ENCODE measurements at regions not wholly inside any gene's neighbourhood (a gene's known extent, or its start where the extent isn't known, plus 50 kb on each side); places are given as distances from the start of the nearest gene placed in this dataset.
"Not testable (repeated sequence)": the region's sequence is repeated elsewhere in the genome, so short reads cannot be mapped to it uniquely, and the experiment has no call there.

DNA sequence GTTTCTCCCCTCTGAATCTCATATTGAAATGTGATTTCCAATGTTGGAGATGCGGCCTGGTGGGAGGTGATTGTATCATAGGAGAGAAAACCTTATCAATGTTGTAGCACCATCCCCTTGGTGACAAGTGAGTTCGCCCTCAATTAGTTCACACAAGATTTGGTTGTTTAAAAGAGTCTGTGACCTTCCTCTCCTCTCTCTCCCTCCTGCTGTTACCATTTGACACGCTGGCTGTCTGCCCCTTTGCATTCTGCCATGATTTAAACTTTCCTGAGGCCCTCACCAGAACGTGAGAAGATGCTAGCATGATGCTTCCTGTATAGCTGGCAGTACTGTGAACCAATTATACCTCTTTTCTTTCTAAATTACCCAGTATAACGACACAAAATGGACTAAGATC is 730.9 kb upstream of the PRMT6 start:
- H3K4me3 ChIP-seq (ENCODE audit: low read length): no peak overlapping the region
- H3K36me3 ChIP-seq (ENCODE audit: control insufficient read depth, insufficient read depth, low read length): no peaks in the 10 kb centered on the region
- no peaks in the 10 kb centered on the region for H3K27me3 ChIP-seq (ENCODE audit: control insufficient read depth, insufficient read depth, low read length)
- no peak overlapping the region for H3K27ac ChIP-seq (ENCODE audit: low read length)
- H3K4me1 ChIP-seq (ENCODE audit: control insufficient read depth, insufficient read depth, low read length): no peaks in the 10 kb centered on the region
- DNase-seq: no peak
- peaks cover 2% of the 10 kb centered on the region for H3K9me3 ChIP-seq (ENCODE audit: control insufficient read depth, low read depth, low read length)
- WGBS (ENCODE audit: insufficient coverage, low lambda C conversion rate): no CpG with 5 or more reads among the region's 5 CpGs

- no peak for DNase-seq
- H3K27ac ChIP-seq (ENCODE audit: low read length): no peak overlapping the region
- no peak overlapping the region for H3K4me3 ChIP-seq (ENCODE audit: low read length)
- WGBS (ENCODE audit: insufficient coverage, low lambda C conversion rate): 33% methylated on average over 1 of the region's 4 CpGs
- H3K9me3 ChIP-seq (ENCODE audit: control insufficient read depth, low read depth, low read length): peaks cover 4% of the 10 kb centered on the region
- no peaks in the 10 kb centered on the region for H3K4me1 ChIP-seq (ENCODE audit: control insufficient read depth, insufficient read depth, low read length)
- H3K36me3 ChIP-seq (ENCODE audit: control insufficient read depth, insufficient read depth, low read length): no peaks in the 10 kb centered on the region
- no peaks in the 10 kb centered on the region for H3K27me3 ChIP-seq (ENCODE audit: control insufficient read depth, insufficient read depth, low read length)
Measured at GRCh38 chr1:106344494-106344893, 712.0 kb upstream of the PRMT6 start.

GRCh38 chr1:106360252-106360651 is 696.2 kb upstream of the PRMT6 start:
- no peak for DNase-seq
- Histone ChIP-seq H3K4me3 (ENCODE audit: low read length) (no peak overlapping the region), H3K4me1 (ENCODE audit: control insufficient read depth, insufficient read depth, low read length) (no peaks in the 10 kb centered on the region), H3K9me3 (ENCODE audit: control insufficient read depth, low read depth, low read length) (no peaks in the 10 kb centered on the region), H3K27me3 (ENCODE audit: control insufficient read depth, insufficient read depth, low read length) (no peaks in the 10 kb centered on the region), H3K27ac (ENCODE audit: low read length) (no peak overlapping the region), H3K36me3 (ENCODE audit: control insufficient read depth, insufficient read depth, low read length) (no peaks in the 10 kb centered on the region)
- 100% methylated on average over 1 of the region's 2 CpGs for WGBS (ENCODE audit: insufficient coverage, low lambda C conversion rate)

DNA sequence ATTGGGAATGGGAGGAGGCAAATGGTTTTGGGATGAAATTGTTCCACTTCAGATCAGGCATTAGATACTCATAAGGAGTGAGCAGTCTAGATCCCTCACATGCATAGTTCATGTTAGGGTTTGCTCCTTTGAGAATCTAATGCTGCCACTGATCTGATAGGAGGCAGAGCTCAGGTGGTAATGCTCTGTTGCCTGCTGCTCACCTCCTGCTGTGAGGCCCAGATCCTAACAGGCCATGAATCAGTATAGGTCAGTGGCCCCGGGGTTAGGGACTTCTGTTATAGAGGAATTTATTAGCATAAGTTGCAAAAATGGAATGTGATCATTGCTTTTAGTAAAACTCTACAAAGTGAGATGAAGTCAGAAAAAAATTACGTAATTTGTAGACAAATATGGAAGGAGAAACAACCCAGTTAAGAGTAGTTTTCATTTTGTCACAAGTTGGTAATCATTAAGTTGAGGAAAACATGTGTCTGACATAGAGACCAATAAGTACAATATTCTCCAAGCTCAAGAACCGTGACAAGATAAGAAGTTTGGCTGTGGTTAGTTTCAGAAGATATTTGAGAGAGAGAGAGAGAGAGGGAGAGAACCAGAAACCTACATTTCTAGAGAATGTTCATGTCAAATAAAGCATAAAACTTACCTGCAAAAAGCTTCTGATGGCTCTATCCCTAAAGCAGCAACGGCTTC is 689.7 kb upstream of the PRMT6 start:
- Histone ChIP-seq H3K27ac (ENCODE audit: low read length) (no peak overlapping the region), H3K4me1 (ENCODE audit: control insufficient read depth, insufficient read depth, low read length) (no peaks in the 10 kb centered on the region), H3K4me3 (ENCODE audit: low read length) (no peak overlapping the region), H3K27me3 (ENCODE audit: control insufficient read depth, insufficient read depth, low read length) (no peaks in the 10 kb centered on the region), H3K36me3 (ENCODE audit: control insufficient read depth, insufficient read depth, low read length) (no peaks in the 10 kb centered on the region), H3K9me3 (ENCODE audit: control insufficient read depth, low read depth, low read length) (no peaks in the 10 kb centered on the region)
- WGBS (ENCODE audit: insufficient coverage, low lambda C conversion rate): no CpG with 5 or more reads among the region's 4 CpGs
- no peak for DNase-seq

- Histone ChIP-seq H3K27ac (ENCODE audit: low read length) (no peak overlapping the region), H3K4me1 (ENCODE audit: control insufficient read depth, insufficient read depth, low read length) (no peaks in the 10 kb centered on the region), H3K9me3 (ENCODE audit: control insufficient read depth, low read depth, low read length) (no peaks in the 10 kb centered on the region), H3K36me3 (ENCODE audit: control insufficient read depth, insufficient read depth, low read length) (no peaks in the 10 kb centered on the region), H3K27me3 (ENCODE audit: control insufficient read depth, insufficient read depth, low read length) (no peaks in the 10 kb centered on the region), H3K4me3 (ENCODE audit: low read length) (no peak overlapping the region)
- no peak for DNase-seq
Measured at GRCh38 chr1:106378261-106378660, 678.2 kb upstream of the PRMT6 start.

- no peak overlapping the region for H3K4me3 ChIP-seq (ENCODE audit: low read length)
- H3K4me1 ChIP-seq (ENCODE audit: control insufficient read depth, insufficient read depth, low read length): no peaks in the 10 kb centered on the region
- H3K9me3 ChIP-seq (ENCODE audit: control insufficient read depth, low read depth, low read length): no peaks in the 10 kb centered on the region
- no peak for DNase-seq
- WGBS (ENCODE audit: insufficient coverage, low lambda C conversion rate): 100% methylated on average over 1 of the region's 1 CpG
- H3K27me3 ChIP-seq (ENCODE audit: control insufficient read depth, insufficient read depth, low read length): no peaks in the 10 kb centered on the region
- H3K27ac ChIP-seq (ENCODE audit: low read length): no peak overlapping the region
- H3K36me3 ChIP-seq (ENCODE audit: control insufficient read depth, insufficient read depth, low read length): no peaks in the 10 kb centered on the region
Measured at GRCh38 chr1:106380772-106381171, 675.7 kb upstream of the PRMT6 start.

DNA sequence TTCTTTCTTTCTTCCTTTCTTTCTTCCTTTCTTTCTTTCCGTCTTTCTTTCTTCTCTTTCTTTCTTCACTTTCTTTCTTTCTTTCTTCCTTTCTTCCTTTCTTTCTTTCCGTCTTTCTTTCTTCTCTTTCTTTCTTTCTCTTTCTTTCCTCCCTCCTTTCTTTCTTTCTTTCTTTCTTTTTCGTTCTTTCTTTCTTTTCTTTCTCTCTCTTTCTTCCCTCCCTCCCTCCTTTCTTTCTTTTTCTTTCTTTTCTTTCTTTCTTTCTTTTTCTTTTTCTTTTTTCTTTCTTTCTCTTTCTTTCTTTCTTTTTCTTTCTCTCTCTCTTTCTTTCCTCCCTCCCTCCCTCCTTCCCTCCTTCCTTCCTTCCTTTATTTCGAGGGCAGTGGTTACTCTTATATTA is 667.3 kb upstream of the PRMT6 start:
- not testable (repeated sequence) for H3K9me3 ChIP-seq (ENCODE audit: control insufficient read depth, low read depth, low read length); H3K4me1 ChIP-seq (ENCODE audit: control insufficient read depth, insufficient read depth, low read length)
- WGBS (ENCODE audit: insufficient coverage, low lambda C conversion rate): 79% methylated on average over 4 of the region's 4 CpGs

GRCh38 chr1:106393046-106393445 is 663.4 kb upstream of the PRMT6 start:
- H3K4me3 ChIP-seq (ENCODE audit: low read length): no peak overlapping the region
- no peak overlapping the region for H3K27ac ChIP-seq (ENCODE audit: low read length)
- H3K27me3 ChIP-seq (ENCODE audit: control insufficient read depth, insufficient read depth, low read length): no peaks in the 10 kb centered on the region
- H3K36me3 ChIP-seq (ENCODE audit: control insufficient read depth, insufficient read depth, low read length): no peaks in the 10 kb centered on the region
- WGBS (ENCODE audit: insufficient coverage, low lambda C conversion rate): 83% methylated on average over 1 of the region's 1 CpG
- no peaks in the 10 kb centered on the region for H3K9me3 ChIP-seq (ENCODE audit: control insufficient read depth, low read depth, low read length)
- H3K4me1 ChIP-seq (ENCODE audit: control insufficient read depth, insufficient read depth, low read length): no peaks in the 10 kb centered on the region
- no peak for DNase-seq

More for the DNA sequence above, 667.3 kb upstream of the PRMT6 start:
- not testable (repeated sequence) for H3K27ac ChIP-seq (ENCODE audit: low read length); DNase-seq; H3K27me3 ChIP-seq (ENCODE audit: control insufficient read depth, insufficient read depth, low read length); H3K36me3 ChIP-seq (ENCODE audit: control insufficient read depth, insufficient read depth, low read length); H3K4me3 ChIP-seq (ENCODE audit: low read length)

- no peak for DNase-seq
- Histone ChIP-seq H3K4me3 (ENCODE audit: low read length) (no peak overlapping the region), H3K36me3 (ENCODE audit: control insufficient read depth, insufficient read depth, low read length) (no peaks in the 10 kb centered on the region), H3K27me3 (ENCODE audit: control insufficient read depth, insufficient read depth, low read length) (no peaks in the 10 kb centered on the region), H3K27ac (ENCODE audit: low read length) (no peak overlapping the region), H3K4me1 (ENCODE audit: control insufficient read depth, insufficient read depth, low read length) (no peaks in the 10 kb centered on the region), H3K9me3 (ENCODE audit: control insufficient read depth, low read depth, low read length) (no peaks in the 10 kb centered on the region)
Measured at GRCh38 chr1:106396020-106396419, 660.5 kb upstream of the PRMT6 start.

GRCh38 chr1:106398391-106398790 is 658.1 kb upstream of the PRMT6 start:
- no peak overlapping the region for H3K27ac ChIP-seq (ENCODE audit: low read length)
- no peak for DNase-seq
- WGBS (ENCODE audit: insufficient coverage, low lambda C conversion rate): 18% methylated on average over 1 of the region's 5 CpGs
- H3K4me1 ChIP-seq (ENCODE audit: control insufficient read depth, insufficient read depth, low read length): no peaks in the 10 kb centered on the region
- no peaks in the 10 kb centered on the region for H3K27me3 ChIP-seq (ENCODE audit: control insufficient read depth, insufficient read depth, low read length)
- no peaks in the 10 kb centered on the region for H3K36me3 ChIP-seq (ENCODE audit: control insufficient read depth, insufficient read depth, low read length)
- H3K9me3 ChIP-seq (ENCODE audit: control insufficient read depth, low read depth, low read length): no peaks in the 10 kb centered on the region
- H3K4me3 ChIP-seq (ENCODE audit: low read length): no peak overlapping the region

GRCh38 chr1:106406114-106406513 is 650.4 kb upstream of the PRMT6 start:
- no peak for DNase-seq
- Histone ChIP-seq H3K9me3 (ENCODE audit: control insufficient read depth, low read depth, low read length) (no peaks in the 10 kb centered on the region), H3K27me3 (ENCODE audit: control insufficient read depth, insufficient read depth, low read length) (no peaks in the 10 kb centered on the region), H3K4me1 (ENCODE audit: control insufficient read depth, insufficient read depth, low read length) (no peaks in the 10 kb centered on the region), H3K27ac (ENCODE audit: low read length) (no peak overlapping the region), H3K36me3 (ENCODE audit: control insufficient read depth, insufficient read depth, low read length) (no peaks in the 10 kb centered on the region), H3K4me3 (ENCODE audit: low read length) (no peak overlapping the region)
- WGBS (ENCODE audit: insufficient coverage, low lambda C conversion rate): 40% methylated on average over 1 of the region's 1 CpG

Data from large intestine (tissue), 3 donors.